ENCODE measurements at regions not wholly inside any gene's neighbourhood (a gene's known extent, or its start where the extent isn't known, plus 50 kb on each side); places are given as distances from the start of the nearest gene placed in this dataset.

DNA sequence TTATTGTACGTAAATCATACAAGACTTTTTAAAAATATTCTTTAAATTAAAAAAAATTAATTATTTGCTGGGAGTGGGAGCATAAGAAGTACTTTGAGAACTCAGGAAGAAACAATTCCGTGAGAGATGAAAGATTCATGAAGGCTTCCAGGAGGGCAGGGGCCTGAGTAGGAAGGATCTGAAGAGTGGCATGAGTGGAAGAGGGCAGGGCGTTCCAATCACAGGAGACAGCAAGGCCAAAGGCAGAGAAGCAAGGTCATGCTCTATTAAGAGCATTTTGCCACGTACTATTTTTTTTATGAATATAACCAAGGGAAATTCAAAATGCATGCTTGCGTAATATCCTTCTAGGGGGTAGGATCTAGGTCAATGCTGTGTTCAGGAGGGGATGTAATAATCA lies 265.5 kb downstream of the ZNF608 start:
- ChIA-PET POLR2A (no interaction called here), CTCF (no interaction called here), RAD21 (ENCODE audit: low non-redundant PET in 1 of 2, low total read pairs in 2 of 2, uncharacterized antibody in 2 of 2, unreplicated experiment in 2 of 2) (no interaction called here)
- Histone ChIP-seq H3K9me3 (ENCODE audit: control insufficient read depth in 1 of 2, insufficient read depth in 1 of 2, low read depth in 1 of 2, low read length in 2 of 2) (no peaks in the 10 kb centered on the region), H2AFZ (ENCODE audit: low read depth, low read length, poor library complexity, severe bottlenecking) (no peak overlapping the region), H3K27me3 (ENCODE audit: insufficient read depth, low read length) (no peaks in the 10 kb centered on the region), H3K36me3 (ENCODE audit: control insufficient read depth in 1 of 2, insufficient read depth in 2 of 2, low read length in 2 of 2) (no peaks in the 10 kb centered on the region), H3K27ac (ENCODE audit: low read depth, low read length) (no peak overlapping the region), H3K4me3 (replicated peaks in 1 of 2; ENCODE audit: low read depth in 1 of 2, low read length in 2 of 2) (no peak overlapping the region), H4K20me1 (ENCODE audit: insufficient read depth) (no peaks in the 10 kb centered on the region), H3K79me2 (ENCODE audit: insufficient read depth, low read length) (no peaks in the 10 kb centered on the region), H3K4me1 (ENCODE audit: control insufficient read depth in 1 of 2, insufficient read depth in 2 of 2, low read length in 2 of 2) (no peaks in the 10 kb centered on the region), H3K9me2 (ENCODE audit: insufficient read depth) (no peaks in the 10 kb centered on the region), H3K4me2 (ENCODE audit: low read length) (no peak overlapping the region), H3K9ac (ENCODE audit: low read length) (no peak overlapping the region)
- intact Hi-C loops (cut with micrococcal nuclease) = no loop called here
- no peak for ATAC-seq
- BruUV-seq (replicated peaks) = no TSS peak
- no peak for TF ChIP-seq EZH2 (IDR thresholded peaks at IDR 0.05)
- TF ChIP-seq POLR2AphosphoS5 (IDR thresholded peaks at IDR 0.05; ENCODE audit: low read depth, low read length) = no peak
- TF ChIP-seq FOSL1 (IDR thresholded peaks at IDR 0.05; ENCODE audit: low read depth) = no peak
- no peak for TF ChIP-seq ZNF274 (IDR thresholded peaks at IDR 0.05; ENCODE audit: low read depth, low read length)
- TF ChIP-seq ZFX (IDR thresholded peaks at IDR 0.05) = no peak
- TF ChIP-seq TCF7L2 (IDR thresholded peaks at IDR 0.05; ENCODE audit: borderline replicate concordance, extremely low read depth, insufficient read depth, insufficient read length) = no peak
- no peak for TF ChIP-seq SP1 (IDR thresholded peaks at IDR 0.05; ENCODE audit: low read depth)
- no peak for TF ChIP-seq EGR1 (IDR thresholded peaks at IDR 0.05; ENCODE audit: low read depth)
- TF ChIP-seq, protein P1, sequence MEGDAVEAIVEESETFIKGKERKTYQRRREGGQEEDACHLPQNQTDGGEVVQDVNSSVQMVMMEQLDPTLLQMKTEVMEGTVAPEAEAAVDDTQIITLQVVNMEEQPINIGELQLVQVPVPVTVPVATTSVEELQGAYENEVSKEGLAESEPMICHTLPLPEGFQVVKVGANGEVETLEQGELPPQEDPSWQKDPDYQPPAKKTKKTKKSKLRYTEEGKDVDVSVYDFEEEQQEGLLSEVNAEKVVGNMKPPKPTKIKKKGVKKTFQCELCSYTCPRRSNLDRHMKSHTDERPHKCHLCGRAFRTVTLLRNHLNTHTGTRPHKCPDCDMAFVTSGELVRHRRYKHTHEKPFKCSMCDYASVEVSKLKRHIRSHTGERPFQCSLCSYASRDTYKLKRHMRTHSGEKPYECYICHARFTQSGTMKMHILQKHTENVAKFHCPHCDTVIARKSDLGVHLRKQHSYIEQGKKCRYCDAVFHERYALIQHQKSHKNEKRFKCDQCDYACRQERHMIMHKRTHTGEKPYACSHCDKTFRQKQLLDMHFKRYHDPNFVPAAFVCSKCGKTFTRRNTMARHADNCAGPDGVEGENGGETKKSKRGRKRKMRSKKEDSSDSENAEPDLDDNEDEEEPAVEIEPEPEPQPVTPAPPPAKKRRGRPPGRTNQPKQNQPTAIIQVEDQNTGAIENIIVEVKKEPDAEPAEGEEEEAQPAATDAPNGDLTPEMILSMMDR (IDR thresholded peaks at IDR 0.05 in 2 of 3, conservative IDR thresholded peaks at IDR 0.05 in 1 of 3; ENCODE audit: borderline replicate concordance in 1 of 3, insufficient read depth in 1 of 3, low read depth in 2 of 3, low read length in 2 of 3) = no peak
- TF ChIP-seq RAD21 (IDR thresholded peaks at IDR 0.05; ENCODE audit: low read depth) = no peak
- TF ChIP-seq, protein P2, sequence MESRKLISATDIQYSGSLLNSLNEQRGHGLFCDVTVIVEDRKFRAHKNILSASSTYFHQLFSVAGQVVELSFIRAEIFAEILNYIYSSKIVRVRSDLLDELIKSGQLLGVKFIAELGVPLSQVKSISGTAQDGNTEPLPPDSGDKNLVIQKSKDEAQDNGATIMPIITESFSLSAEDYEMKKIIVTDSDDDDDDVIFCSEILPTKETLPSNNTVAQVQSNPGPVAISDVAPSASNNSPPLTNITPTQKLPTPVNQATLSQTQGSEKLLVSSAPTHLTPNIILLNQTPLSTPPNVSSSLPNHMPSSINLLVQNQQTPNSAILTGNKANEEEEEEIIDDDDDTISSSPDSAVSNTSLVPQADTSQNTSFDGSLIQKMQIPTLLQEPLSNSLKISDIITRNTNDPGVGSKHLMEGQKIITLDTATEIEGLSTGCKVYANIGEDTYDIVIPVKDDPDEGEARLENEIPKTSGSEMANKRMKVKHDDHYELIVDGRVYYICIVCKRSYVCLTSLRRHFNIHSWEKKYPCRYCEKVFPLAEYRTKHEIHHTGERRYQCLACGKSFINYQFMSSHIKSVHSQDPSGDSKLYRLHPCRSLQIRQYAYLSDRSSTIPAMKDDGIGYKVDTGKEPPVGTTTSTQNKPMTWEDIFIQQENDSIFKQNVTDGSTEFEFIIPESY (IDR thresholded peaks at IDR 0.05; ENCODE audit: extremely low read depth, insufficient replicate concordance, low read length) = no peak
- TF ChIP-seq, protein P3, sequence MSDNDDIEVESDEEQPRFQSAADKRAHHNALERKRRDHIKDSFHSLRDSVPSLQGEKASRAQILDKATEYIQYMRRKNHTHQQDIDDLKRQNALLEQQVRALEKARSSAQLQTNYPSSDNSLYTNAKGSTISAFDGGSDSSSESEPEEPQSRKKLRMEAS (IDR thresholded peaks at IDR 0.05) = no peak
- no peak for DNase-seq (ENCODE audit: low read depth, low spot score)

All from HCT116 (cell line).